ENCODE measurements at regions not wholly inside any gene's neighbourhood (a gene's known extent, or its start where the extent isn't known, plus 50 kb on each side); places are given as distances from the start of the nearest gene placed in this dataset.

DNA sequence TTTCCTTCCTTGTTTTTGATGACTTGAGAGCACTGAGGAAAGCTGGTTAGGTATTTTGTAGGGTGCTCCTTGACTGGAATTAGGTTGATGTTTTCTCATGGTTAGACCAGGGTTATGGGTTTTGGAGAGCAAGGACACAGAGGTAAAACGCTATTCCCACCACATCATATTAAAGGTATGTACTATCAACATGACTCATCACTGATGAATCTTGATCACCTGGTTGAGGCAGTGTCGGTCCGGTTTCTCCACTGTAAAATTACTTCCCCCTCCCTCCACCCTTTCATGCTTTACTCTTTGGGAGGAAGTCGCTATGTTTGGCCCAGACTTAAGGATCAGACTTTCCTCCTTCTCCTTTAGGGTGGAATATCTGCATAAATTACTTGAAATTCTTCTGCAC lies 201.6 kb downstream of the EDEM1 start:
- no peak for DNase-seq (ENCODE audit: low read depth, low spot score)
- Mint-ChIP-seq H3K4me1 (no peaks in the 10 kb centered on the region), H3K27ac (ENCODE audit: unreplicated experiment) (no peak overlapping the region), H3K27me3 (ENCODE audit: low read depth) (peaks cover 3% of the 10 kb centered on the region), H3K4me3 (no peak overlapping the region), H3K36me3 (ENCODE audit: low read depth) (no peaks in the 10 kb centered on the region), H3K9me3 (no peaks in the 10 kb centered on the region)
- TF ChIP-seq, protein P1, sequence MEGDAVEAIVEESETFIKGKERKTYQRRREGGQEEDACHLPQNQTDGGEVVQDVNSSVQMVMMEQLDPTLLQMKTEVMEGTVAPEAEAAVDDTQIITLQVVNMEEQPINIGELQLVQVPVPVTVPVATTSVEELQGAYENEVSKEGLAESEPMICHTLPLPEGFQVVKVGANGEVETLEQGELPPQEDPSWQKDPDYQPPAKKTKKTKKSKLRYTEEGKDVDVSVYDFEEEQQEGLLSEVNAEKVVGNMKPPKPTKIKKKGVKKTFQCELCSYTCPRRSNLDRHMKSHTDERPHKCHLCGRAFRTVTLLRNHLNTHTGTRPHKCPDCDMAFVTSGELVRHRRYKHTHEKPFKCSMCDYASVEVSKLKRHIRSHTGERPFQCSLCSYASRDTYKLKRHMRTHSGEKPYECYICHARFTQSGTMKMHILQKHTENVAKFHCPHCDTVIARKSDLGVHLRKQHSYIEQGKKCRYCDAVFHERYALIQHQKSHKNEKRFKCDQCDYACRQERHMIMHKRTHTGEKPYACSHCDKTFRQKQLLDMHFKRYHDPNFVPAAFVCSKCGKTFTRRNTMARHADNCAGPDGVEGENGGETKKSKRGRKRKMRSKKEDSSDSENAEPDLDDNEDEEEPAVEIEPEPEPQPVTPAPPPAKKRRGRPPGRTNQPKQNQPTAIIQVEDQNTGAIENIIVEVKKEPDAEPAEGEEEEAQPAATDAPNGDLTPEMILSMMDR (conservative IDR thresholded peaks at IDR 0.05) = no peak

DNA sequence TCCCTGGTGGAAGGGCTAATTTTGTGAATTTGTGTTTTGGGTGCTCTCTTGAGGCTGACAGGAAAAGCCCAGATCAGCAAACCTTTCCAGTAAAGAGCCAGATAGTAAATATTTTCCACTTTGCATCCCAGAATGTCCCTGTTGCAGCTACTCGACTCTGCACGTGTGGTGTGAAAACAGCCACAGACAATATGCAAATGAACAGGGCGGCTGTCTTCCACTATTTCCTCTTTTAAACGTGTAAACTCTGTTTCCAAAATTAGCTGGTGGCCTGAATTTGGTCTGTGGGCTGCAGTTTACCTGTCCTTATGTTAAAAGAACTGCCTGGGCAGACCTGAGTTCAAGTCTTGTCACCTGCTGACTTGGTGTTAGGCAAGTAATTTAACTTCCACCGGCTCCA lies 202.7 kb downstream of the EDEM1 start:
- TF ChIP-seq, protein P1 (conservative IDR thresholded peaks at IDR 0.05) = no peak
- H3K4me3 Mint-ChIP-seq = no peak overlapping the region
- peaks cover 3% of the 10 kb centered on the region for H3K27me3 Mint-ChIP-seq (ENCODE audit: low read depth)
- no peak for DNase-seq (ENCODE audit: low read depth, low spot score)
- H3K27ac Mint-ChIP-seq (ENCODE audit: unreplicated experiment) = no peak overlapping the region
- no peaks in the 10 kb centered on the region for H3K4me1 Mint-ChIP-seq
- H3K9me3 Mint-ChIP-seq = no peaks in the 10 kb centered on the region
- no peaks in the 10 kb centered on the region for H3K36me3 Mint-ChIP-seq (ENCODE audit: low read depth)

DNA sequence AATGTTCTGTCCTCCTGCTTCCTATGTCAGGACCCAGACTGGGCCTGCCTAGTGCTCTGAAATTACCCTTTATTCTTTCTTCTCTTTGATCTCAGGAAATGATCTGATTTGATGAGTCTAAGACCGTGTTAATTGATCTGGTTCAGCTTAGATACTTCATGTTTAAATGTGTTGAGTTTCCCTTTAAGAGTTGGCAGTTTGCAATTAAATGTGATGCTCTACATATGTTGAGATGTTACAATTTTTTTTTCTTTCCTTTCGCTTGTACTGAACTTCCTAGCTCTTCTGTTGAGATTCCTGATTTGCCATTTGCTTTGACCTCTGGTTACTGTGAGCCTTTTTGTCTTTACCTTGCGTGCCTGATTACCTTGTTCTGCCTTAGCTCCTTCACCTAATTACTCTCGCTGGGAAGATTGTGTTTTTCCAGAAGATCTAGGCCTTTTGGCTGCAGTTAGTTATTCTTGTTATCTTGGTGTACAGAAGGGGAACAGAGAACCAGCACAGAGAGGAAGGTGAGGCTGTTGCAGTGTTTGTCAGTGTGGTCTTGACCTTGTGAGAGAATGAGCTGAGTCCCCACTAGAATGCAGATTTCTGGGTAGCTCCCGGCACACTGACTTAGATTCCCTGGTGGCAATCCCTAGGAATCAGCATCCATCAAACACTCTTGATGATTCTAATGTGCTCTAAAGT lies 203.6 kb downstream of the EDEM1 start:
- no peaks in the 10 kb centered on the region for H3K36me3 Mint-ChIP-seq (ENCODE audit: low read depth)
- TF ChIP-seq, protein P1 (conservative IDR thresholded peaks at IDR 0.05) = no peak
- DNase-seq (ENCODE audit: low read depth, low spot score) = no peak
- H3K4me1 Mint-ChIP-seq = no peaks in the 10 kb centered on the region
- no peak overlapping the region for H3K27ac Mint-ChIP-seq (ENCODE audit: unreplicated experiment)
- H3K4me3 Mint-ChIP-seq = no peak overlapping the region
- H3K27me3 Mint-ChIP-seq (ENCODE audit: low read depth) = peaks cover under 1% of the 10 kb centered on the region
- H3K9me3 Mint-ChIP-seq = no peaks in the 10 kb centered on the region

DNA sequence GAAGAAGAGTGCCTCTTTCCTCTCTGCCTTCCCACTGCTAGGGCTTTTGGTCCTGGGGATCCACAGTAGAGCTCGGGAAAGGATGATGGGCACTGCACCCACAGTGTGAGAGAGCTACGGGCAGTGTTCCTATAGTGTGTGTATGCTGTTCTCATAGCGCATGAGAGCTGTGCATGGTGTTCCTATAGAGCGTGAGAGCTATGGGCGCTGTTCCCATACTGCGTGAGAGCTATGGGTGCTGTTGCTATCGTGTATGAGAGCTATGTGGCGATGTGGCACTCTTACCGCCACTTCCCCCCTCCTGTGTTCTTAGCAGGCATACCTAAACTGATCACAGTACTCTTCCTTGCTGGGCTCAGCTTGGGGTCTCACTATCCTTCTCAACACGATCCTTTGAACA lies 213.5 kb downstream of the EDEM1 start:
- Mint-ChIP-seq H3K4me1 (no peaks in the 10 kb centered on the region), H3K9me3 (no peaks in the 10 kb centered on the region), H3K27me3 (ENCODE audit: low read depth) (no peaks in the 10 kb centered on the region), H3K27ac (ENCODE audit: unreplicated experiment) (no peak overlapping the region), H3K36me3 (ENCODE audit: low read depth) (no peaks in the 10 kb centered on the region), H3K4me3 (no peak overlapping the region)
- DNase-seq (ENCODE audit: low read depth, low spot score) = no peak
- TF ChIP-seq, protein P1 (conservative IDR thresholded peaks at IDR 0.05) = no peak

DNA sequence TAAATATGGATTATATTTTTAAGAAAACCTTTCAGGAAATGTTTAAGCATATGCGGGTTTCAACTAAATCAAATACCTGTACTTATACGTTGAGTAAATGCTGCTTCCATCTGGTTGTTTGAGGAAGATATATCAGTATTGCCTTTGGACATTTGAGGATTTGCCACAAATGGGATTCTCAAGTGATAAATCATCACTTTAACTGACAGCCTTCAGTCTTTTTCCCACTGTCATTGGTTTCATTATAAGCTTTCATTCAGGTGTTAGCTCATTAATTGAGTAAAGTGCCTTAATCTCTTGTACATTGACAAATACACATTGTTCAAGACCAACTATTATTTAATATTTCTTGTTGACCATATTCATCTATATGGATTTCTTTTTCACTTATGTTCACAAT lies 217.2 kb downstream of the EDEM1 start:
- H3K27ac Mint-ChIP-seq (ENCODE audit: unreplicated experiment) = no peak overlapping the region
- H3K4me3 Mint-ChIP-seq = no peak overlapping the region

More for the DNA sequence above, 217.2 kb downstream of the EDEM1 start:
- no peaks in the 10 kb centered on the region for H3K4me1 Mint-ChIP-seq
- no peaks in the 10 kb centered on the region for H3K9me3 Mint-ChIP-seq
- H3K27me3 Mint-ChIP-seq (ENCODE audit: low read depth) = peaks cover 2% of the 10 kb centered on the region
- DNase-seq (ENCODE audit: low read depth, low spot score) = no peak
- H3K36me3 Mint-ChIP-seq (ENCODE audit: low read depth) = no peaks in the 10 kb centered on the region
- TF ChIP-seq, protein P1 (conservative IDR thresholded peaks at IDR 0.05) = no peak

All from neural crest cell (in vitro differentiated cells).